SU-DHL-6 (cell line): ENCODE measurements at regions not wholly inside any gene's neighbourhood (a gene's known extent, or its start where the extent isn't known, plus 50 kb on each side); places are given as distances from the start of the nearest gene placed in this dataset.

Experiments
- H2AFZ ChIP-seq: fragments of 200-600 bp; sonication (generic); 2 replicates; pipeline ENCODE4 v1.6.1; 2014; ENCODE audit warnings: low read depth, mild to moderate bottlenecking, moderate library complexity, mixed read lengths, antibody characterized with exemption, low read length; ENCODE audit not compliant: severe bottlenecking
- H3F3A ChIP-seq: fragments of 200-600 bp; shearing (Covaris generic); 2 replicates; pipeline ENCODE4 v1.6.0; 2016; ENCODE audit warnings: antibody characterized with exemption, mild to moderate bottlenecking; ENCODE audit not compliant: insufficient read depth
- H3K27ac ChIP-seq: fragments of 200-600 bp; sonication (generic); 2 replicates; pipeline ENCODE4 v1.5.1; 2016; ENCODE audit warnings: low read depth, mild to moderate bottlenecking, low read length, moderate library complexity, mixed read lengths
- H3K27me3 ChIP-seq: fragments of 200-600 bp; sonication (generic), shearing (Covaris generic); 2 replicates; pipeline ENCODE4 v1.6.0; 2014; ENCODE audit warnings: mild to moderate bottlenecking, low read length
- H3K36me3 ChIP-seq: fragments of 200-600 bp; sonication (generic); 2 replicates; pipeline ENCODE4 v1.6.1; 2014; ENCODE audit warnings: mild to moderate bottlenecking, low read length, mixed read lengths
- H3K4me2 ChIP-seq: fragments of 300-600, 200-600 bp; shearing (Covaris generic), sonication (generic); 2 replicates; pipeline ENCODE4 v1.6.0; 2014; ENCODE audit warnings: low read length, low read depth, mild to moderate bottlenecking; ENCODE audit not compliant: poor library complexity, severe bottlenecking
- H3K4me3 ChIP-seq: fragments of 200-600 bp; sonication (generic); 2 replicates; pipeline ENCODE4 v1.5.1; 2014; ENCODE audit warnings: antibody characterized with exemption, low read length, mild to moderate bottlenecking, mixed read lengths; ENCODE audit not compliant: insufficient read depth, poor library complexity, severe bottlenecking
- H3K79me2 ChIP-seq: fragments of 200-600 bp; sonication (generic); 2 replicates; pipeline ENCODE4 v1.6.1; 2014; ENCODE audit warnings: mild to moderate bottlenecking, low read length, moderate library complexity; ENCODE audit not compliant: insufficient read depth
- H3K9ac ChIP-seq: fragments of 200-600 bp; sonication (generic); 2 replicates; pipeline ENCODE4 v1.7.0; 2014; ENCODE audit warnings: mild to moderate bottlenecking, low read length
- H3K9me2 ChIP-seq: fragments of 200-600 bp; sonication (generic); replicated peaks from 2 replicates; pipeline ENCODE4 v1.6.1; 2014; ENCODE audit warnings: low read length; ENCODE audit not compliant: insufficient read depth
- H3K9me3 ChIP-seq: fragments of 200-600 bp; sonication (generic); 2 replicates; pipeline ENCODE4 v1.6.1; 2014; ENCODE audit warnings: low read length, mixed read lengths; ENCODE audit not compliant: insufficient read depth
- H4K20me1 ChIP-seq: fragments of 200-600 bp; sonication (generic); 2 replicates; pipeline ENCODE4 v1.6.1; 2014; ENCODE audit warnings: low read depth, mild to moderate bottlenecking, antibody characterized with exemption, low read length, moderate library complexity, mixed read lengths
- CTCF ChIP-seq: fragments of 200-600 bp; sonication (generic); IDR thresholded peaks from one replicate; pipeline ENCODE4 v1.5.1; 2017; ENCODE audit warnings: antibody characterized with exemption, mild to moderate bottlenecking, low read length, moderate library complexity; ENCODE audit not compliant: insufficient read depth, poor library complexity, severe bottlenecking
- EZH2phosphoT487 ChIP-seq: fragments of 200-600 bp; sonication (generic), shearing (Covaris generic); conservative IDR thresholded peaks from 2 replicates; pipeline ENCODE4 v1.6.1; 2018; ENCODE audit warnings: mild to moderate bottlenecking, antibody characterized with exemption, low read length, moderate library complexity, mixed read lengths

DNA sequence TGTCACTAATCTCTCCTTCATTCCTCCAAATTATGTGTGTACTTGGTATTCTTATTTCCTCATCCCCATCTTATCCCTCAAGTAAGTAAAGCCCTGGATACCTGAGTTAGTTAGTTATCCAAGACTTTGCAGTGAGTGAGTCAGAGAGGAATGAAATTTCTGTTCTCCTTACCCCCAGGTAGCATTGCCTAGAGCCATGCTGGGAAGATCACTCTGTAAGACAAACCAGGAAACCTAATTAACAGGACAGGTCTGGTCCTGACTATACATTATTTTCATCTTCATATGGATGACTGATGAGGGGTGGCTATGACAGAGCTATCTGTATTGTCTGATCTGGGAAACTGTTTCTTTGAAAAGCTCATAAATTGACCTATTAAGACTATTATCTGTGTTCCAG, 55.0 kb upstream of the ITGA6 start:
- Histone ChIP-seq H3K9me3 (no peaks in the 10 kb centered on the region), H3K9ac (no peak overlapping the region), H3K27ac (no peak overlapping the region), H3K79me2 (no peaks in the 10 kb centered on the region), H3K9me2 (no peaks in the 10 kb centered on the region), H3K27me3 (no peaks in the 10 kb centered on the region), H3K4me3 (no peak overlapping the region), H2AFZ (no peak overlapping the region), H3F3A (no peaks in the 10 kb centered on the region), H3K4me2 (no peak overlapping the region), H4K20me1 (no peaks in the 10 kb centered on the region), H3K36me3 (no peaks in the 10 kb centered on the region)
- TF ChIP-seq CTCF (no peak), EZH2phosphoT487 (no peak)

DNA sequence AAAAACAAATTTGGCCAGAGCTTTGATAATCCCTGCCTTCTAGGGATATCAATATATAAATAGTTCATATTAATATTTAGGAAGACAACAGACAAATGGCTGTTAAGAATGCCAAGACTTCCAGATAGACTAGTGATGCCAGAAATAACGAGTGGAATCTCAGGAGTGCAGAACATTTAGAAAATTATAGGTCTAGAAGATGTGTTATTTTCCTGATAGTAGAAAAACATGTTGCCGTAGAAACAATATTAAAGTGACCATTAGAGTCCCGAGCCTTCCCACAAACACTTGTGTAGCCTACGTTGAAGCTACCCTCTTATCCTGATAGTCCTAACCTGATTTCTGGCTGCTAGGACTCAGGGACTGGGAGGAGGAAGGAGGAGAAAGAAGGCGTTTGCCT, 54.3 kb upstream of the ITGA6 start:
- TF ChIP-seq CTCF (no peak), EZH2phosphoT487 (no peak)
- Histone ChIP-seq H3K79me2 (no peaks in the 10 kb centered on the region), H4K20me1 (no peaks in the 10 kb centered on the region), H3K4me3 (no peak overlapping the region), H3K27me3 (no peaks in the 10 kb centered on the region), H3K36me3 (no peaks in the 10 kb centered on the region), H2AFZ (no peak overlapping the region), H3K27ac (no peak overlapping the region), H3K9ac (no peak overlapping the region), H3K4me2 (no peak overlapping the region), H3K9me2 (no peaks in the 10 kb centered on the region), H3K9me3 (no peaks in the 10 kb centered on the region), H3F3A (no peaks in the 10 kb centered on the region)

DNA sequence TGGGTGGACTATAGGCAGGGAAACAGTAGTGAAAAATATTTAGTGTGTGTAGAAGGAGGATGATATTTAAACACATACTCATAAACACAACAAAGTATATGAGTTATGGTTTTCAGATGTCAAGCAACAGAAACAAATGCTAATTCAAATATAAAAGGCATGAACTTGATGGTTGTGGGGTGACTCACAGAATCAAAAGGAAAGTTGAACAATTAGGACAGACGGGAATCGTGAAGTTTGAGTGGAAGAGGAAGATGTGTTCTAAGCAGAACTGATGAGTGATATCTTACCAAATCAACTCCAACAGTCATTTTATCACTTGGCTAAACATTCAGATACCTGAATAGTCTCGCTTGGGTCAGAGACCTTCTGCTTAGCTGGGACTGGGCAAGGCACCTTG, 53.6 kb upstream of the ITGA6 start:
- Histone ChIP-seq H3K9ac (no peak overlapping the region), H3K27me3 (no peaks in the 10 kb centered on the region), H2AFZ (no peak overlapping the region), H3K36me3 (no peaks in the 10 kb centered on the region), H3F3A (no peaks in the 10 kb centered on the region), H3K9me3 (no peaks in the 10 kb centered on the region), H3K4me2 (no peak overlapping the region), H3K9me2 (no peaks in the 10 kb centered on the region), H3K4me3 (no peak overlapping the region), H3K27ac (no peak overlapping the region), H3K79me2 (no peaks in the 10 kb centered on the region), H4K20me1 (no peaks in the 10 kb centered on the region)
- no peak for TF ChIP-seq CTCF
- TF ChIP-seq EZH2phosphoT487 = no peak
